ENCODE measurements at regions not wholly inside any gene's neighbourhood (a gene's known extent, or its start where the extent isn't known, plus 50 kb on each side); places are given as distances from the start of the nearest gene placed in this dataset.

DNA sequence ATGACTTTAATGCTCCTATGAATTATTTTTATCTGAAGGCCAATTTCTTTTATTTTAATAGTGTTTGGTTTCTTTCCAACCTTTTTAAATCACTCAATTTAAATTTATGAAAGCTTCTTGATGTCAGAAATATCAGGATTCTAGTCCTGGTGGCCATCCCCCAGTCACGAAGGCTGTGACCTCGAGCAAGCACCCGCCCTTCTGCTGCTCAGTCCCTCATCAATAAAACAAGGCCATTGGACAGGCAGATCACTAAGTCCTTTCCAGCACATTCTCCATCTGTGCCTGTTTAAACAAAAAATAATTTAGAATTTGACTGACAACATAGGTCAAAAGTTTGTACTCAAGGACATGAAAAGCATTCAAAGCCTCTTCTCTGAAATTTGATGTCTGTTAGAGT is 483.6 kb upstream of the VRK2 start:
- no peak for TF ChIP-seq NR2F2 (IDR thresholded peaks at IDR 0.05; ENCODE audit: borderline replicate concordance, low read depth)
- TF ChIP-seq CBX2 (IDR thresholded peaks at IDR 0.05; ENCODE audit: low read depth, low read length) = no peak
- TF ChIP-seq CBX2 (CRISPR knock-in tag; IDR thresholded peaks at IDR 0.05; ENCODE audit: low read depth) = no peak
- no peak for TF ChIP-seq KLF16 (CRISPR knock-in tag; IDR thresholded peaks at IDR 0.05)
- no peak for TF ChIP-seq ZNF839 (CRISPR knock-in tag; IDR thresholded peaks at IDR 0.05; ENCODE audit: borderline replicate concordance)
- TF ChIP-seq JUND (CRISPR knock-in tag; IDR thresholded peaks at IDR 0.05) = no peak
- no peak for TF ChIP-seq ZFP1 (CRISPR knock-in tag; IDR thresholded peaks at IDR 0.05)
- TF ChIP-seq NR2F6 (IDR thresholded peaks at IDR 0.05) = no peak
- TF ChIP-seq NR2F6 (CRISPR knock-in tag; IDR thresholded peaks at IDR 0.05) = no peak
- no peak overlapping the region for H3K4me3 ChIP-seq (replicated peaks in 1 of 3; ENCODE audit: insufficient read depth in 1 of 3, low read depth in 2 of 3, low read length in 3 of 3)
- H3K36me3 ChIP-seq (replicated peaks in 1 of 2; ENCODE audit: control insufficient read depth in 1 of 2, insufficient read depth in 2 of 2, low read length in 2 of 2) = no peaks in the 10 kb centered on the region
- H3K4me1 ChIP-seq (ENCODE audit: insufficient read depth, low read length) = no peaks in the 10 kb centered on the region
- no peak for DNase-seq (ENCODE audit: low spot score)
- ATAC-seq = no peak
- H4K20me1 ChIP-seq (ENCODE audit: insufficient read depth, low read length) = no peaks in the 10 kb centered on the region
- intact Hi-C loops (cut with micrococcal nuclease; ENCODE audit: unreplicated experiment) = no loop called here
- H3K4me2 ChIP-seq (ENCODE audit: low read depth, low read length) = no peak overlapping the region
- H3K9me3 ChIP-seq (ENCODE audit: low read length) = no peaks in the 10 kb centered on the region
- in situ Hi-C loops (cut with HindIII; ENCODE audit: extremely low pct_ligation_motif_present, low pct_unique_long_range_greater_than_20kb) = no loop called here
- no peaks in the 10 kb centered on the region; a peak in 1 of 5 replicates for H3K27me3 ChIP-seq (ENCODE audit: control insufficient read depth in 1 of 2, insufficient read depth in 2 of 2, low read length in 2 of 2)
- H3K9ac ChIP-seq (ENCODE audit: insufficient read depth, low read depth, low read length) = no peak overlapping the region
- no peak overlapping the region for H2AFZ ChIP-seq (ENCODE audit: low read length)
- 2% methylated on average over 3 of the region's 3 CpGs for WGBS (ENCODE audit: low lambda C conversion rate)
- no peaks in the 10 kb centered on the region for H3K79me2 ChIP-seq (ENCODE audit: insufficient read depth, low read length)
- ChIA-PET CTCF (ENCODE audit: low intra/inter-chr PET ratio, low total read pairs) (no interaction called here), POLR2A (no interaction called here)
- no TSS peak for BruUV-seq (replicated peaks)
- no peak overlapping the region for H3K27ac ChIP-seq (ENCODE audit: extremely low read length, insufficient read depth, low read length)
- no peak for FAIRE-seq

DNA sequence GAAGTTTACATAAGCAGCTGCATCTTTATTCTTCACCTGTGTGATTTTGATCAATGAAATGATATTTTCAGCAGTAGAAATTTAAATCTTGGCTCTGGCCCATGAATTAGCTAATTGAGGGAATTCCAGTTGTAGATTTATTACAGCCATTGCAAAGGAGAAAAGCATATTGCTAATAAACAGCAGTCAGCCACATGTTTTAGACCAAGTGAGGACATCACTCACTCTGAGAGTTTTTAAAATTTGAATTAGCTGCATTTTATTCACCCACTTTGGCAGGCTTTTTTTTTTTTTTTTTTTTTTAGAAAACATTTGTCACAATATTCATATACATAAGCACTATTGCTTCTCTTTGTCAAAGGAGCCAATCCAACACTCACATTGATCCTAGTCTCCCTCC is 479.4 kb upstream of the VRK2 start:
- Histone ChIP-seq H3K4me3 (replicated peaks in 1 of 3; ENCODE audit: insufficient read depth in 1 of 3, low read depth in 2 of 3, low read length in 3 of 3) (no peak overlapping the region), H3K9me3 (ENCODE audit: low read length) (no peaks in the 10 kb centered on the region), H3K79me2 (ENCODE audit: insufficient read depth, low read length) (no peaks in the 10 kb centered on the region), H3K4me1 (ENCODE audit: insufficient read depth, low read length) (no peaks in the 10 kb centered on the region), H3K4me2 (ENCODE audit: low read depth, low read length) (no peak overlapping the region), H4K20me1 (ENCODE audit: insufficient read depth, low read length) (no peaks in the 10 kb centered on the region), H3K36me3 (replicated peaks in 1 of 2; ENCODE audit: control insufficient read depth in 1 of 2, insufficient read depth in 2 of 2, low read length in 2 of 2) (no peaks in the 10 kb centered on the region), H2AFZ (ENCODE audit: low read length) (no peak overlapping the region), H3K27ac (ENCODE audit: extremely low read length, insufficient read depth, low read length) (no peak overlapping the region), H3K27me3 (ENCODE audit: control insufficient read depth in 1 of 2, insufficient read depth in 2 of 2, low read length in 2 of 2) (no peaks in the 10 kb centered on the region; a peak in 1 of 5 replicates), H3K9ac (ENCODE audit: insufficient read depth, low read depth, low read length) (no peak overlapping the region)
- no peak for FAIRE-seq
- POLR2A ChIA-PET = no interaction called here
- intact Hi-C loops (cut with micrococcal nuclease; ENCODE audit: unreplicated experiment) = no loop called here
- no peak for ATAC-seq
- CTCF ChIA-PET (ENCODE audit: low intra/inter-chr PET ratio, low total read pairs) = no interaction called here
- DNase-seq (ENCODE audit: low spot score) = no peak
- BruUV-seq (replicated peaks) = no TSS peak
- in situ Hi-C loops (cut with HindIII; ENCODE audit: extremely low pct_ligation_motif_present, low pct_unique_long_range_greater_than_20kb) = no loop called here
- TF ChIP-seq ZSCAN30 (CRISPR knock-in tag; IDR thresholded peaks at IDR 0.05) (no peak), ZNF10 (CRISPR knock-in tag; IDR thresholded peaks at IDR 0.05; ENCODE audit: borderline replicate concordance, low read depth) (no peak), RORA (CRISPR knock-in tag; IDR thresholded peaks at IDR 0.05) (no peak), ZFP41 (CRISPR knock-in tag; IDR thresholded peaks at IDR 0.05; ENCODE audit: borderline replicate concordance) (no peak), FOXC1 (CRISPR knock-in tag; IDR thresholded peaks at IDR 0.05; ENCODE audit: borderline replicate concordance) (no peak), GZF1 (CRISPR knock-in tag; IDR thresholded peaks at IDR 0.05) (no peak), PCBP1 (IDR thresholded peaks at IDR 0.05; ENCODE audit: borderline replicate concordance, low read depth, low read length) (no peak), ZNF350 (CRISPR knock-in tag; IDR thresholded peaks at IDR 0.05; ENCODE audit: borderline replicate concordance, low read depth) (no peak), U2AF1 (optimal IDR thresholded peaks at IDR 0.05; ENCODE audit: low read depth, low read length) (no peak), MATR3 (CRISPR knock-in tag; IDR thresholded peaks at IDR 0.05) (no peak), ZNF850 (CRISPR knock-in tag; conservative IDR thresholded peaks at IDR 0.05) (no peak)
- TF ChIP-seq, protein P1, sequence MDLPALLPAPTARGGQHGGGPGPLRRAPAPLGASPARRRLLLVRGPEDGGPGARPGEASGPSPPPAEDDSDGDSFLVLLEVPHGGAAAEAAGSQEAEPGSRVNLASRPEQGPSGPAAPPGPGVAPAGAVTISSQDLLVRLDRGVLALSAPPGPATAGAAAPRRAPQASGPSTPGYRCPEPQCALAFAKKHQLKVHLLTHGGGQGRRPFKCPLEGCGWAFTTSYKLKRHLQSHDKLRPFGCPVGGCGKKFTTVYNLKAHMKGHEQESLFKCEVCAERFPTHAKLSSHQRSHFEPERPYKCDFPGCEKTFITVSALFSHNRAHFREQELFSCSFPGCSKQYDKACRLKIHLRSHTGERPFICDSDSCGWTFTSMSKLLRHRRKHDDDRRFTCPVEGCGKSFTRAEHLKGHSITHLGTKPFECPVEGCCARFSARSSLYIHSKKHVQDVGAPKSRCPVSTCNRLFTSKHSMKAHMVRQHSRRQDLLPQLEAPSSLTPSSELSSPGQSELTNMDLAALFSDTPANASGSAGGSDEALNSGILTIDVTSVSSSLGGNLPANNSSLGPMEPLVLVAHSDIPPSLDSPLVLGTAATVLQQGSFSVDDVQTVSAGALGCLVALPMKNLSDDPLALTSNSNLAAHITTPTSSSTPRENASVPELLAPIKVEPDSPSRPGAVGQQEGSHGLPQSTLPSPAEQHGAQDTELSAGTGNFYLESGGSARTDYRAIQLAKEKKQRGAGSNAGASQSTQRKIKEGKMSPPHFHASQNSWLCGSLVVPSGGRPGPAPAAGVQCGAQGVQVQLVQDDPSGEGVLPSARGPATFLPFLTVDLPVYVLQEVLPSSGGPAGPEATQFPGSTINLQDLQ (CRISPR knock-in tag; IDR thresholded peaks at IDR 0.05) = no peak
